ENCODE measurements at regions not wholly inside any gene's neighbourhood (a gene's known extent, or its start where the extent isn't known, plus 50 kb on each side); places are given as distances from the start of the nearest gene placed in this dataset.

DNA sequence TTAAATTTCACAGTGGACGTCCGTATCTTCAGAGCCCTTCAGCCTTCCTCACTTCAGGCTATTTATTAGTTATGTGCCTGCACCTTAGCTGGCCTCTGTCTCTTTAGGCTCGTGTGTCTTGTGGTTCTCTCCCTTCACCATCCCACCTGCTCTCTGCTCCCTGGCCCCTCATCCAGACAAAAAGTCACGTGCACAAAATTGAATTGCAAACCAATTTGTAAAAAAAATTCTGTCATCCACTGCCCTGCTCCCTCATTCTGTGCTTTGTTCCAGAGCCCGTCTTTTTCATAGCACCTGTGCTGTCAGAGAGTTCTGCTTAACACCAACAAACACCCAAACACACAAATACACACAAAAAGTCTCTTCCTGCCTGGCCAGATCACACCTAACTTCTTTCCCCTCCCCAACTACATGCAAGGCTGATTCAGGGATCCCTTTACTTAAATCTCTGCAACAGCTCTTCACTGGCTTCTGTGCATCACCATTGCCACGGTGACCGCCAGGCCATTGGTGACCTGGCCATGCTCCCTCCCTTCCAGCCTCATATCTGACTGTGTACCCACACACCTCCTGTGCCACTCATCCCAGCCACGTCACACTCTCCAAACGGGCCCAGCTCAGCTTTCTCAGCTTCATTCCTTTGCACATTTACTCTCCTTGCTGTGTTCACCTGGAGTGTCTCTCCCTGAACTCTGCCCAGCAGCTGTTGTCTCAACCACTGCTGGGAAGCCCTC lies 205.7 kb downstream of the TTC8 start:
- no peaks in the 10 kb centered on the region for H3K9me3 Mint-ChIP-seq (ENCODE audit: insufficient read depth)
- WGBS (ENCODE audit: insufficient coverage) = 85% methylated on average over 9 of the region's 9 CpGs
- Histone ChIP-seq H3K27ac (ENCODE audit: low read length in 2 of 2) (no peak overlapping the region), H3K27me3 (replicated peaks in 1 of 4; ENCODE audit: control extremely low read depth in 1 of 4, control insufficient read depth in 3 of 4, insufficient read depth in 4 of 4, low read length in 3 of 4) (peaks cover 0 to 33% (median 19%) of the 10 kb centered on the region in 4 experiments), H3K9ac (ENCODE audit: low read length) (no peak overlapping the region), H3K9me3 (ENCODE audit: control extremely low read depth in 1 of 3, control insufficient read depth in 2 of 3, insufficient read depth in 1 of 3, low read length in 2 of 3) (peaks cover 0 to 6% (median 0%) of the 10 kb centered on the region in 3 donors), H3K4me2 (replicated peaks; ENCODE audit: low read depth, low read length, poor library complexity, severe bottlenecking) (no peak overlapping the region), H2AFZ (ENCODE audit: insufficient read depth, low read depth, low read length, poor library complexity, severe bottlenecking) (no peak overlapping the region), H3K36me3 (replicated peaks in 1 of 2; ENCODE audit: control extremely low read depth in 1 of 2, control insufficient read depth in 1 of 2, extremely low read depth in 1 of 2, insufficient read depth in 2 of 2, low read length in 1 of 2) (no peaks in the 10 kb centered on the region), H3K4me3 (ENCODE audit: control extremely low read depth in 1 of 5, extremely low read depth in 1 of 5, insufficient read depth in 1 of 5, low read depth in 2 of 5, low read length in 4 of 5) (no peak overlapping the region), H3K4me1 (ENCODE audit: control insufficient read depth in 2 of 2, insufficient read depth in 2 of 2, low read length in 2 of 2) (peaks cover 13% of the 10 kb centered on the region in 2 donors), H4K20me1 (ENCODE audit: control insufficient read depth, insufficient read depth, low read length, poor library complexity, severe bottlenecking) (no peaks in the 10 kb centered on the region), H3K79me2 (ENCODE audit: control insufficient read depth, insufficient read depth, low read length) (no peaks in the 10 kb centered on the region)
- ChIA-PET POLR2A (no interaction called here), CTCF (interaction anchor here (1.7 kb wide), 1 partner anchor 877 kb away, joined by 4 read pairs; no protein-coding TSS in a partner anchor)
- no peak overlapping the region for H3K4me3 Mint-ChIP-seq
- intact Hi-C loops (cut with micrococcal nuclease) = loop anchor here (5.0 kb wide), 2 partner anchors 387 to 872 kb away; partner anchors contain the start of gene FOXN3
- peaks cover 4% of the 10 kb centered on the region for H3K4me1 Mint-ChIP-seq
- no peak for TF ChIP-seq EZH2 (IDR thresholded peaks at IDR 0.05; ENCODE audit: borderline replicate concordance, insufficient read depth, low read depth, low read length, poor library complexity, severe bottlenecking)
- TF ChIP-seq, protein P1, sequence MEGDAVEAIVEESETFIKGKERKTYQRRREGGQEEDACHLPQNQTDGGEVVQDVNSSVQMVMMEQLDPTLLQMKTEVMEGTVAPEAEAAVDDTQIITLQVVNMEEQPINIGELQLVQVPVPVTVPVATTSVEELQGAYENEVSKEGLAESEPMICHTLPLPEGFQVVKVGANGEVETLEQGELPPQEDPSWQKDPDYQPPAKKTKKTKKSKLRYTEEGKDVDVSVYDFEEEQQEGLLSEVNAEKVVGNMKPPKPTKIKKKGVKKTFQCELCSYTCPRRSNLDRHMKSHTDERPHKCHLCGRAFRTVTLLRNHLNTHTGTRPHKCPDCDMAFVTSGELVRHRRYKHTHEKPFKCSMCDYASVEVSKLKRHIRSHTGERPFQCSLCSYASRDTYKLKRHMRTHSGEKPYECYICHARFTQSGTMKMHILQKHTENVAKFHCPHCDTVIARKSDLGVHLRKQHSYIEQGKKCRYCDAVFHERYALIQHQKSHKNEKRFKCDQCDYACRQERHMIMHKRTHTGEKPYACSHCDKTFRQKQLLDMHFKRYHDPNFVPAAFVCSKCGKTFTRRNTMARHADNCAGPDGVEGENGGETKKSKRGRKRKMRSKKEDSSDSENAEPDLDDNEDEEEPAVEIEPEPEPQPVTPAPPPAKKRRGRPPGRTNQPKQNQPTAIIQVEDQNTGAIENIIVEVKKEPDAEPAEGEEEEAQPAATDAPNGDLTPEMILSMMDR (IDR thresholded peaks at IDR 0.05) = no peak
- peaks cover 46% of the 10 kb centered on the region for H3K27me3 Mint-ChIP-seq
- DNase-seq (no peak), ATAC-seq (ENCODE audit: low read depth) (no peak)
- no peak overlapping the region for H3K27ac Mint-ChIP-seq

DNA sequence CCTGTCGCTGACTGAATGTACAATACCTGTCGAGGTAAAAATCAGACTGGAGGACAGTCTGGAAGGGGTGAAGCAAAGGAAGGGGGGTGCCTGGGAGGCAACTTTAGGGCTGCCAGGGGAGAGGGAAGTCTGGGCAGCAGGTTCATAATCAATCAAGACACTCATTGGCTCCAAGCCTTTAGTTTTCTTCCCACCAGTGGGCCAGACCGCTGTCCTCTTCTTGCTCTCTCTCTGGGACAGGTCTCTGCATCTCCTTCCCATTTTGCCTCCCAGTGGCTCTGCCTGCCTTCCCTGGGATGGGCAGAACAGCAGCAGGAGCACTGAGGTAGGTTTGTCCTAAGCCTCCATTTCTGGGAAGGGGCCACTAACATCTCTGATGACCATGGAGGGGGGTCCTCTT lies 206.5 kb downstream of the TTC8 start:
- Histone ChIP-seq H3K4me3 (ENCODE audit: control extremely low read depth in 1 of 5, extremely low read depth in 1 of 5, insufficient read depth in 1 of 5, low read depth in 2 of 5, low read length in 4 of 5) (no peak overlapping the region), H3K27ac (ENCODE audit: low read length in 2 of 2) (no peak overlapping the region), H3K27me3 (replicated peaks in 1 of 4; ENCODE audit: control extremely low read depth in 1 of 4, control insufficient read depth in 3 of 4, insufficient read depth in 4 of 4, low read length in 3 of 4) (peaks cover 0 to 33% (median 20%) of the 10 kb centered on the region in 4 experiments), H3K79me2 (ENCODE audit: control insufficient read depth, insufficient read depth, low read length) (no peaks in the 10 kb centered on the region), H2AFZ (ENCODE audit: insufficient read depth, low read depth, low read length, poor library complexity, severe bottlenecking) (no peak overlapping the region), H3K4me1 (ENCODE audit: control insufficient read depth in 2 of 2, insufficient read depth in 2 of 2, low read length in 2 of 2) (peaks cover 13% of the 10 kb centered on the region in 2 donors), H3K9me3 (ENCODE audit: control extremely low read depth in 1 of 3, control insufficient read depth in 2 of 3, insufficient read depth in 1 of 3, low read length in 2 of 3) (peaks cover 0 to 6% (median 0%) of the 10 kb centered on the region in 3 donors), H3K4me2 (replicated peaks; ENCODE audit: low read depth, low read length, poor library complexity, severe bottlenecking) (no peak overlapping the region), H3K9ac (ENCODE audit: low read length) (no peak overlapping the region), H3K36me3 (replicated peaks in 1 of 2; ENCODE audit: control extremely low read depth in 1 of 2, control insufficient read depth in 1 of 2, extremely low read depth in 1 of 2, insufficient read depth in 2 of 2, low read length in 1 of 2) (no peaks in the 10 kb centered on the region), H4K20me1 (ENCODE audit: control insufficient read depth, insufficient read depth, low read length, poor library complexity, severe bottlenecking) (no peaks in the 10 kb centered on the region)
- ATAC-seq (ENCODE audit: low read depth) (no peak), DNase-seq (no peak)
- no peak for TF ChIP-seq EZH2 (IDR thresholded peaks at IDR 0.05; ENCODE audit: borderline replicate concordance, insufficient read depth, low read depth, low read length, poor library complexity, severe bottlenecking)
- TF ChIP-seq, protein P1 (IDR thresholded peaks at IDR 0.05) = no peak
- WGBS (ENCODE audit: insufficient coverage) = 100% methylated on average over 2 of the region's 3 CpGs
- Mint-ChIP-seq H3K4me1 (peaks cover 4% of the 10 kb centered on the region), H3K27me3 (peaks cover 47% of the 10 kb centered on the region), H3K27ac (no peak overlapping the region), H3K9me3 (ENCODE audit: insufficient read depth) (no peaks in the 10 kb centered on the region), H3K4me3 (no peak overlapping the region)
- ChIA-PET POLR2A (no interaction called here), CTCF (no interaction called here)
- intact Hi-C loops (cut with micrococcal nuclease) = no loop called here

Measured in B cell (primary cell).